K562 (cell line): ENCODE measurements at regions not wholly inside any gene's neighbourhood (a gene's known extent, or its start where the extent isn't known, plus 50 kb on each side); places are given as distances from the start of the nearest gene placed in this dataset.

Experiments used
- ATAC-seq: fragments of 200-7000 bp; cut with Tn5 transposase; 3 replicates; pipeline ENCODE4 v1.9.1; 2020; ENCODE audit warnings: moderate library complexity
- BruUV-seq: library from RNA; stranded (reverse); fragments of 400-500 nt; replicated peaks from 2 replicates; lab custom pipeline; 2021; lab: Mats Ljungman, UMichigan
- CTCF ChIA-PET: fragments of 300-600 bp; formaldehyde crosslinking; extraction: SDS; loops from one replicate; lab custom pipeline; 2021; ENCODE audit warnings: low intra/inter-chr PET ratio; lab: Yijun Ruan, JAX
- POLR2A ChIA-PET: fragments of 300-600, 350-650 bp; sonication (Branson Sonifier 250); formaldehyde crosslinking; extraction: SDS; loops from one replicate; lab custom pipeline; 2021; ENCODE audit warnings: antibody characterized with exemption, inconsistent platforms; lab: Yijun Ruan, JAX
- DNase-seq, 4 experiments: peaks; one replicate each; pipeline versions ENCODE4 v3.0.0 to v3.0.0-alpha.2; 2011 to 2018; ENCODE audit warnings: low spot score in 3 of 4, mixed read lengths in 3 of 4; ENCODE audit errors: extremely low read depth in 1 of 4
- FAIRE-seq: peaks from 2 replicates; lab custom pipeline; 2011; peaks lifted over from hg19 to GRCh38; lab: Jason Lieb, UNC
- H2AFZ ChIP-seq: 2 replicates; pipeline ENCODE4 v1.6.0; 2011; ENCODE audit warnings: low read depth, low read length, control low read depth, inconsistent platforms
- H3K27ac ChIP-seq: fragments of 200-600 bp; 3 replicates; pipeline ENCODE4 v1.8.0; 2011; ENCODE audit warnings: low read depth, mild to moderate bottlenecking, control low read depth, inconsistent platforms, low read length, moderate library complexity, mixed read lengths; ENCODE audit errors: extremely low read depth
- H3K27me3 ChIP-seq, 2 experiments: fragments of 300-600 bp in 1 of 2; 2 replicates in 1 of 2; 3 replicates in 1 of 2; pipeline versions ENCODE4 v1.6.0 to v1.8.0; 2011; ENCODE audit warnings: inconsistent platforms in 2 of 2, low read length in 2 of 2, mild to moderate bottlenecking in 1 of 2, mixed read lengths in 1 of 2, moderate library complexity in 1 of 2; ENCODE audit not compliant: control insufficient read depth in 2 of 2, insufficient read depth in 2 of 2
- H3K36me3 ChIP-seq: fragments of 300-600 bp; 3 replicates; pipeline ENCODE4 v1.8.0; 2011; ENCODE audit warnings: mild to moderate bottlenecking, low read length, inconsistent platforms; ENCODE audit not compliant: control insufficient read depth, insufficient read depth
- H3K4me1 ChIP-seq, 2 experiments: fragments of 200-600 bp in 1 of 2; replicated peaks in 1 of 2; 2 replicates in 1 of 2; 3 replicates in 1 of 2; pipeline versions ENCODE4 v1.5.1 to v1.8.0; 2011; ENCODE audit warnings: inconsistent platforms in 2 of 2, low read length in 2 of 2, mild to moderate bottlenecking in 1 of 2, mixed read lengths in 1 of 2, moderate library complexity in 1 of 2; ENCODE audit not compliant: control insufficient read depth in 2 of 2, insufficient read depth in 2 of 2
- H3K4me2 ChIP-seq: 2 replicates; pipeline ENCODE4 v1.6.1; 2011; ENCODE audit warnings: low read length, control low read depth, inconsistent platforms, mixed read lengths; ENCODE audit not compliant: insufficient read depth
- H3K4me3 ChIP-seq: fragments of 200-600 bp; sonication (generic), shearing (Covaris generic); 2 replicates; pipeline ENCODE4 v1.5.1; 2016; ENCODE audit warnings: control low read depth, inconsistent platforms
- H3K79me2 ChIP-seq: fragments of 200-600 bp; 3 replicates; pipeline ENCODE4 v1.8.0; 2011; ENCODE audit warnings: low read length, inconsistent platforms; ENCODE audit not compliant: control insufficient read depth, insufficient read depth
- H3K9ac ChIP-seq, 2 experiments: 2 replicates each; pipeline versions ENCODE4 v1.6.0 to v1.6.1; 2011; ENCODE audit warnings: low read depth in 2 of 2, low read length in 2 of 2, control low read depth in 1 of 2, inconsistent platforms in 1 of 2, mild to moderate bottlenecking in 1 of 2, mixed read lengths in 1 of 2; ENCODE audit not compliant: insufficient read depth in 1 of 2
- H3K9me1 ChIP-seq: one replicate; pipeline ENCODE4 v1.6.0; 2011; ENCODE audit warnings: inconsistent platforms, mild to moderate bottlenecking, low read length, moderate library complexity; ENCODE audit not compliant: control insufficient read depth, insufficient read depth
- H3K9me3 ChIP-seq: replicated peaks from 2 replicates; pipeline ENCODE4 v1.5.1; 2011; ENCODE audit warnings: low read depth, low read length, inconsistent platforms; ENCODE audit not compliant: control insufficient read depth, insufficient read depth
- H4K20me1 ChIP-seq: replicated peaks from 2 replicates; pipeline ENCODE4 v1.6.1; 2011; ENCODE audit warnings: low read length, inconsistent platforms, mixed read lengths; ENCODE audit not compliant: control insufficient read depth, insufficient read depth
- ARID3A ChIP-seq: IDR thresholded peaks from 2 replicates; pipeline ENCODE4 v1.6.1; 2012; ENCODE audit warnings: low read depth, low read length, improper control_type of control experiment, borderline replicate concordance
- CBX1 ChIP-seq: sonication (generic); IDR thresholded peaks from 2 replicates; pipeline ENCODE4 v1.6.1; 2016; ENCODE audit warnings: antibody characterized with exemption, low read depth, mild to moderate bottlenecking
- DMBX1 ChIP-seq: fragments of 250-450 bp; sonication (Bioruptor Pico); IDR thresholded peaks from 2 replicates; pipeline ENCODE4 v1.8.0; 2022; ENCODE audit warnings: inconsistent platforms, mild to moderate bottlenecking, moderate library complexity, borderline replicate concordance
- EZH2 ChIP-seq: IDR thresholded peaks from 2 replicates; pipeline ENCODE4 v1.6.1; 2012; ENCODE audit warnings: low read depth, mild to moderate bottlenecking, inconsistent platforms, low read length, borderline replicate concordance
- FOSL1 ChIP-seq: fragments of 200-800 bp; sonication (Bioruptor generic); conservative IDR thresholded peaks from 2 replicates; pipeline ENCODE4 v1.6.1; 2016; ENCODE audit warnings: missing genetic modification characterization, missing compliant biosample characterization
- HIVEP1 ChIP-seq: fragments of 250-450 bp; sonication (Bioruptor Pico); IDR thresholded peaks from 2 replicates; pipeline ENCODE4 v1.4.0; 2020; ENCODE audit warnings: mild to moderate bottlenecking
- KAT7 ChIP-seq: sonication (generic); formaldehyde crosslinking; IDR thresholded peaks from 2 replicates; pipeline ENCODE4 v1.8.0; 2022; ENCODE audit warnings: missing genetic modification reagents, mild to moderate bottlenecking, borderline replicate concordance
- MLLT1 ChIP-seq, 2 experiments: fragments of 450-650 bp; IDR thresholded peaks; 2 replicates each; pipeline ENCODE4 v1.6.1; 2016
- PRMT5 ChIP-seq: sonication (generic); formaldehyde crosslinking; IDR thresholded peaks from 2 replicates; pipeline ENCODE4 v1.5.0; 2020; ENCODE audit warnings: missing genetic modification reagents
- SFPQ ChIP-seq: fragments of 200-400 bp; formaldehyde crosslinking; IDR thresholded peaks from 2 replicates; pipeline ENCODE4 v1.6.1; 2017; ENCODE audit warnings: mild to moderate bottlenecking, low read depth, low read length, moderate library complexity
- TCFL5 ChIP-seq: fragments of 250-450 bp; sonication (Bioruptor Pico); conservative IDR thresholded peaks from 2 replicates; pipeline ENCODE4 v1.6.1; 2021; ENCODE audit warnings: mild to moderate bottlenecking, moderate library complexity, matching md5 sums
- TEAD1 ChIP-seq, 2 experiments: fragments of 450-650 bp in 1 of 2; sonication (generic) in 1 of 2; formaldehyde crosslinking; IDR thresholded peaks; 2 replicates each; pipeline versions ENCODE4 v1.4.0 to v1.8.0; 2020 to 2022; ENCODE audit warnings: mild to moderate bottlenecking in 2 of 2, missing genetic modification reagents in 1 of 2
- ZKSCAN8 ChIP-seq: fragments of 200-800 bp; sonication (Bioruptor generic); IDR thresholded peaks from 2 replicates; pipeline ENCODE4 v1.6.1; 2016; ENCODE audit warnings: missing genetic modification characterization, missing compliant biosample characterization
- ZNF277 ChIP-seq: fragments of 250-450 bp; sonication (Bioruptor Pico); IDR thresholded peaks from 2 replicates; pipeline ENCODE4 v1.8.0; 2022; ENCODE audit warnings: inconsistent platforms, mild to moderate bottlenecking, moderate library complexity, borderline replicate concordance
- ZNF584 ChIP-seq: fragments of 200-800 bp; sonication (Bioruptor generic); IDR thresholded peaks from 2 replicates; pipeline ENCODE4 v1.6.1; 2016; ENCODE audit warnings: low read depth, mild to moderate bottlenecking, missing genetic modification characterization, missing compliant biosample characterization
- ZNF695 ChIP-seq: fragments of 450-650 bp; formaldehyde crosslinking; IDR thresholded peaks from 2 replicates; pipeline ENCODE4 v1.4.0; 2020; ENCODE audit warnings: mild to moderate bottlenecking, moderate library complexity
- WGBS: fragments of 100-300 bp; shearing (Covaris generic); methylation state at CpG from one replicate; pipeline ENCODE4 v1.1.6; 2016; ENCODE audit warnings: low coverage, mixed read lengths; ENCODE audit not compliant: insufficient coverage; ENCODE audit errors: missing lambda C conversion rate; 5-methylcytosine and 5-hydroxymethylcytosine counted together
- in situ Hi-C: fragments of 300-500 bp; cut with MboI; formaldehyde crosslinking; loops from 4 replicates; pipeline ENCODE4 v1.15.0; 2018; ENCODE audit warnings: inconsistent platforms, mixed read lengths
- intact Hi-C: fragments of 100-400 bp; cut with micrococcal nuclease; formaldehyde crosslinking; loops from 2 replicates; pipeline ENCODE4 v1.14.2; 2022

GRCh38 chr2:10973766-10974165 is 62.0 kb downstream of the KCNF1 start:
- FAIRE-seq (no peak), ATAC-seq (no peak), DNase-seq (no peak)
- H3K4me2 ChIP-seq: no peak overlapping the region
- ChIA-PET POLR2A (no interaction called here), CTCF (no interaction called here)
- H3K27me3 ChIP-seq: peaks cover 12 to 39% of the 10 kb centered on the region in 2 experiments; a peak in 4 of 5 replicates
- H2AFZ ChIP-seq: no peak overlapping the region
- H3K4me3 ChIP-seq: no peak overlapping the region
- BruUV-seq: no TSS peak
- TF ChIP-seq TCFL5 (CRISPR knock-in tag) (no peak), SFPQ (no peak), EZH2 (no peak), HIVEP1 (no peak), ZNF695 (CRISPR knock-in tag) (no peak), ARID3A (no peak), ZKSCAN8 (CRISPR knock-in tag) (no peak), DMBX1 (CRISPR knock-in tag) (no peak), CBX1 (no peak), PRMT5 (no peak), ZNF584 (CRISPR knock-in tag) (no peak), MLLT1 (IDR thresholded peaks at IDR 0.05) (no peak), TEAD1 (CRISPR knock-in tag; IDR thresholded peaks at IDR 0.05) (no peak), ZNF277 (CRISPR knock-in tag) (no peak), KAT7 (CRISPR knock-in tag) (no peak), FOSL1 (no peak)
- H3K9ac ChIP-seq: no peak overlapping the region
- no peaks in the 10 kb centered on the region for H3K9me1 ChIP-seq
- no peaks in the 10 kb centered on the region; a peak in 1 of 5 replicates for H3K4me1 ChIP-seq
- 0% methylated on average over 6 of the region's 6 CpGs for WGBS
- in situ Hi-C loops: no loop called here
- no peaks in the 10 kb centered on the region for H3K79me2 ChIP-seq
- no peaks in the 10 kb centered on the region for H4K20me1 ChIP-seq
- H3K9me3 ChIP-seq: no peaks in the 10 kb centered on the region
- no peak overlapping the region for H3K27ac ChIP-seq
- intact Hi-C loops: loop anchor here (10.0 kb wide), 1 partner anchor 151 kb away; no protein-coding TSS in a partner anchor
- H3K36me3 ChIP-seq: no peaks in the 10 kb centered on the region
